SK-N-SH (cell line): ENCODE measurements at regions not wholly inside any gene's neighbourhood (a gene's known extent, or its start where the extent isn't known, plus 50 kb on each side); places are given as distances from the start of the nearest gene placed in this dataset.

Experiments used
- CTCF ChIA-PET: fragments of 300-600, 350-600 bp; formaldehyde crosslinking; extraction: SDS; loops from one replicate; lab custom pipeline; 2021; lab: Yijun Ruan, JAX
- POLR2A ChIA-PET: fragments of 350-600 bp; sonication (Branson Sonifier 250); formaldehyde crosslinking; extraction: SDS; loops from one replicate; lab custom pipeline; 2020; ENCODE audit warnings: antibody characterized with exemption, inconsistent platforms; lab: Yijun Ruan, JAX
- DNase-seq: peaks from one replicate; pipeline ENCODE4 v3.0.0; 2012
- H2AFZ ChIP-seq: fragments of 200-600 bp; sonication (generic); 2 replicates; pipeline ENCODE4 v1.8.1; 2016; ENCODE audit warnings: antibody characterized with exemption, mild to moderate bottlenecking, low read depth
- H3F3A ChIP-seq: fragments of 200-600 bp; sonication (generic); replicated peaks from 2 replicates; pipeline ENCODE3; 2016; ENCODE audit warnings: antibody characterized with exemption, mild to moderate bottlenecking; ENCODE audit not compliant: insufficient read depth
- H3K27ac ChIP-seq, 2 experiments: fragments of 200-500 bp in 1 of 2; fragments of 200-600 bp in 1 of 2; sonication (Bioruptor generic) in 1 of 2; sonication (generic), shearing (Covaris generic) in 1 of 2; 2 replicates each; pipeline versions ENCODE4 v1.5.1 to v1.6.1; 2014 to 2016; ENCODE audit warnings: low read depth in 2 of 2, inconsistent platforms in 1 of 2, low read length in 1 of 2, mild to moderate bottlenecking in 1 of 2, mixed read lengths in 1 of 2
- H3K27me3 ChIP-seq: fragments of 200-600 bp; sonication (generic), shearing (Covaris generic); 2 replicates; pipeline ENCODE4 v1.6.1; 2016; ENCODE audit warnings: mixed run types; ENCODE audit not compliant: insufficient read depth
- H3K36me3 ChIP-seq, 2 experiments: fragments of 200-500 bp in 1 of 2; fragments of 200-600 bp in 1 of 2; sonication (Bioruptor generic) in 1 of 2; sonication (generic) in 1 of 2; replicated peaks in 1 of 2; 2 replicates each; pipeline versions ENCODE3 to v1.5.1; 2014 to 2016; ENCODE audit warnings: low read length in 1 of 2, mild to moderate bottlenecking in 1 of 2; ENCODE audit not compliant: insufficient read depth in 2 of 2, control insufficient read depth in 1 of 2
- H3K4me1 ChIP-seq, 2 experiments: fragments of 200-500 bp in 1 of 2; fragments of 200-600 bp in 1 of 2; sonication (Bioruptor generic) in 1 of 2; sonication (generic), shearing (Covaris generic) in 1 of 2; 2 replicates each; pipeline versions ENCODE4 v1.5.1 to v1.6.1; 2014 to 2016; ENCODE audit warnings: low read depth in 1 of 2, low read length in 1 of 2, mixed run types in 1 of 2; ENCODE audit not compliant: insufficient read depth in 2 of 2, control insufficient read depth in 1 of 2
- H3K4me2 ChIP-seq: fragments of 200-600 bp; sonication (generic), shearing (Covaris generic); 2 replicates; pipeline ENCODE4 v1.6.1; 2017; ENCODE audit warnings: mixed run types
- H3K4me3 ChIP-seq, 2 experiments: fragments of 200-500 bp in 1 of 2; fragments of 200-600 bp in 1 of 2; sonication (Bioruptor generic) in 1 of 2; sonication (generic), shearing (Covaris generic) in 1 of 2; 2 replicates each; pipeline versions ENCODE4 v1.5.1 to v1.8.1; 2014 to 2016; ENCODE audit warnings: low read depth in 2 of 2, inconsistent platforms in 1 of 2, low read length in 1 of 2, mild to moderate bottlenecking in 1 of 2, mixed read lengths in 1 of 2, moderate library complexity in 1 of 2
- H3K79me2 ChIP-seq: fragments of 200-600 bp; sonication (generic); 2 replicates; pipeline ENCODE4 v1.8.1; 2017; ENCODE audit warnings: mild to moderate bottlenecking; ENCODE audit not compliant: insufficient read depth
- H3K9ac ChIP-seq: fragments of 200-600 bp; sonication (generic); 2 replicates; pipeline ENCODE4 v1.6.1; 2017; ENCODE audit warnings: mixed run types
- H3K9me2 ChIP-seq: fragments of 200-600 bp; sonication (generic); 2 replicates; pipeline ENCODE4 v1.6.1; 2017; ENCODE audit warnings: mixed run types
- H3K9me3 ChIP-seq: fragments of 200-600 bp; sonication (generic); 2 replicates; pipeline ENCODE4 v1.6.1; 2017; ENCODE audit warnings: mixed run types, mild to moderate bottlenecking, moderate library complexity
- H4K20me1 ChIP-seq: fragments of 200-600 bp; sonication (generic); 2 replicates; pipeline ENCODE4 v1.6.1; 2017; ENCODE audit warnings: mild to moderate bottlenecking, mixed run types; ENCODE audit not compliant: insufficient read depth
- CTCF ChIP-seq: fragments of 200-600 bp; sonication (generic); IDR thresholded peaks from 2 replicates; pipeline ENCODE4 v1.6.1; 2017; ENCODE audit warnings: antibody characterized with exemption, mild to moderate bottlenecking, moderate library complexity
- ELF1 ChIP-seq: IDR thresholded peaks from 2 replicates; pipeline ENCODE4 v1.4.0; 2012
- EZH2phosphoT487 ChIP-seq: fragments of 200-600 bp; sonication (generic); IDR thresholded peaks from 2 replicates; pipeline ENCODE4 v1.6.1; 2017; ENCODE audit warnings: low read depth, mixed run types, mild to moderate bottlenecking, antibody characterized with exemption, moderate library complexity, borderline replicate concordance
- GABPA ChIP-seq: IDR thresholded peaks from 2 replicates; pipeline ENCODE4 v1.4.0; 2012; ENCODE audit warnings: low read depth, mild to moderate bottlenecking
- IRF3 ChIP-seq: fragments of 150-350 bp; IDR thresholded peaks from 2 replicates; pipeline ENCODE4 v1.6.1; 2016; ENCODE audit warnings: mild to moderate bottlenecking, low read depth, low read length
- JUND ChIP-seq: IDR thresholded peaks from 2 replicates; pipeline ENCODE4 v1.4.0; 2012
- MAX ChIP-seq: IDR thresholded peaks from 2 replicates; pipeline ENCODE4 v1.4.0; 2012; ENCODE audit warnings: low read depth
- NRF1 ChIP-seq: IDR thresholded peaks from 2 replicates; pipeline ENCODE4 v1.6.1; 2012; ENCODE audit warnings: low read depth, mild to moderate bottlenecking, low read length
- PBX3 ChIP-seq: IDR thresholded peaks from 2 replicates; pipeline ENCODE4; 2012
- RCOR1 ChIP-seq: fragments of 150-350 bp; IDR thresholded peaks from 2 replicates; pipeline ENCODE4 v1.6.1; 2017; ENCODE audit warnings: antibody characterized with exemption, low read length
- REST ChIP-seq: IDR thresholded peaks from 2 replicates; pipeline ENCODE4 v1.6.1; 2012; ENCODE audit warnings: mild to moderate bottlenecking, low read depth, low read length, moderate library complexity
- SIN3A ChIP-seq: IDR thresholded peaks from 2 replicates; pipeline ENCODE4 v1.6.1; 2012; ENCODE audit warnings: low read depth, mild to moderate bottlenecking, low read length, moderate library complexity, borderline replicate concordance
- TAF1 ChIP-seq: IDR thresholded peaks from 2 replicates; pipeline ENCODE4 v1.6.1; 2012; ENCODE audit warnings: low read depth, mild to moderate bottlenecking, low read length, moderate library complexity, borderline replicate concordance
- TCF12 ChIP-seq: IDR thresholded peaks from 2 replicates; pipeline ENCODE4 v1.4.0; 2012
- TEAD4 ChIP-seq: IDR thresholded peaks from 2 replicates; pipeline ENCODE4 v1.4.0; 2012; ENCODE audit warnings: mild to moderate bottlenecking, borderline replicate concordance; ENCODE audit not compliant: insufficient read depth
- YY1 ChIP-seq: IDR thresholded peaks from 2 replicates; pipeline ENCODE4 v1.4.0; 2012; ENCODE audit warnings: low read depth, mild to moderate bottlenecking
- ZBTB33 ChIP-seq: IDR thresholded peaks from 2 replicates; pipeline ENCODE4 v1.4.0; 2012; ENCODE audit warnings: low read depth, borderline replicate concordance
- WGBS: methylation state at CpG from one replicate; pipeline ENCODE4 v1.1.6; 2017; ENCODE audit warnings: low lambda C conversion rate; 5-methylcytosine and 5-hydroxymethylcytosine counted together

- Histone ChIP-seq H3K4me1 (no peaks in the 10 kb centered on the region), H3K4me2 (no peak overlapping the region), H3K4me3 (no peak overlapping the region), H3K27ac (no peak overlapping the region), H3K79me2 (no peaks in the 10 kb centered on the region), H3K9ac (no peak overlapping the region), H3K9me3 (no peaks in the 10 kb centered on the region; the same call in 1 of the 2 replicates), H3K36me3 (no peaks in the 10 kb centered on the region), H3K9me2 (no peaks in the 10 kb centered on the region), H4K20me1 (no peaks in the 10 kb centered on the region), H3F3A (no peaks in the 10 kb centered on the region), H3K27me3 (no peaks in the 10 kb centered on the region), H2AFZ (no peak overlapping the region)
- 0% methylated on average over 4 of the region's 4 CpGs for WGBS
- CTCF ChIA-PET: interaction anchor here (0.6 kb wide), 1 partner anchor 489 kb away, joined by 3 read pairs; no protein-coding TSS in a partner anchor
- DNase-seq: no peak
- TF ChIP-seq ELF1 (no peak), TAF1 (no peak), ZBTB33 (no peak), REST (no peak), TEAD4 (no peak), JUND (no peak), NRF1 (no peak), IRF3 (no peak), RCOR1 (no peak), PBX3 (no peak), YY1 (no peak), MAX (no peak), CTCF (no peak), GABPA (no peak), TCF12 (no peak), EZH2phosphoT487 (no peak), SIN3A (no peak)
- POLR2A ChIA-PET: no interaction called here
These were observed 809.7 kb downstream of the NR2F2 start for GRCh38 chr15:97140216-97140615.
